Hepatocyte (in vitro differentiated cells): ENCODE measurements at regions not wholly inside any gene's neighbourhood (a gene's known extent, or its start where the extent isn't known, plus 50 kb on each side); places are given as distances from the start of the nearest gene placed in this dataset.

Source experiments
- CTCF ChIP-seq: fragments of 200-600 bp; sonication (generic); IDR thresholded peaks from 2 replicates; pipeline ENCODE4 v1.5.1; 2016; ENCODE audit warnings: antibody characterized with exemption, mild to moderate bottlenecking; ENCODE audit not compliant: poor library complexity
- EZH2 ChIP-seq: fragments of 200-600 bp; sonication (generic); IDR thresholded peaks from 2 replicates; pipeline ENCODE4 v1.6.1; 2016; ENCODE audit warnings: antibody characterized with exemption, mild to moderate bottlenecking, borderline replicate concordance
- EZH2phosphoT487 ChIP-seq: fragments of 200-600 bp; sonication (generic); IDR thresholded peaks from one replicate; pipeline ENCODE4 v1.6.1; 2018; ENCODE audit warnings: antibody characterized with exemption, mild to moderate bottlenecking, low read depth, moderate library complexity; ENCODE audit not compliant: unreplicated experiment, severe bottlenecking

- TF ChIP-seq CTCF (no peak), EZH2 (no peak), EZH2phosphoT487 (no peak)
These were observed 1488.6 kb downstream of the TBC1D22A start for GRCh38 chr22:48250937-48251530.
